K562 (cell line): ENCODE measurements at regions not wholly inside any gene's neighbourhood (a gene's known extent, or its start where the extent isn't known, plus 50 kb on each side); places are given as distances from the start of the nearest gene placed in this dataset.

Source experiments
- ATAC-seq: fragments of 200-7000 bp; cut with Tn5 transposase; 3 replicates; pipeline ENCODE4 v1.9.1; 2020; ENCODE audit warnings: moderate library complexity
- BruUV-seq: library from RNA; stranded (reverse); fragments of 400-500 nt; replicated peaks from 2 replicates; lab custom pipeline; 2021; lab: Mats Ljungman, UMichigan
- CTCF ChIA-PET: fragments of 300-600 bp; formaldehyde crosslinking; extraction: SDS; loops from one replicate; lab custom pipeline; 2021; ENCODE audit warnings: low intra/inter-chr PET ratio; lab: Yijun Ruan, JAX
- POLR2A ChIA-PET: fragments of 300-600, 350-650 bp; sonication (Branson Sonifier 250); formaldehyde crosslinking; extraction: SDS; loops from one replicate; lab custom pipeline; 2021; ENCODE audit warnings: antibody characterized with exemption, inconsistent platforms; lab: Yijun Ruan, JAX
- DNase-seq, 4 experiments: peaks; one replicate each; pipeline versions ENCODE4 v3.0.0 to v3.0.0-alpha.2; 2011 to 2018; ENCODE audit warnings: low spot score in 3 of 4, mixed read lengths in 3 of 4; ENCODE audit errors: extremely low read depth in 1 of 4
- FAIRE-seq: peaks from 2 replicates; lab custom pipeline; 2011; peaks lifted over from hg19 to GRCh38; lab: Jason Lieb, UNC
- H2AFZ ChIP-seq: 2 replicates; pipeline ENCODE4 v1.6.0; 2011; ENCODE audit warnings: low read depth, low read length, control low read depth, inconsistent platforms
- H3K27ac ChIP-seq: fragments of 200-600 bp; 3 replicates; pipeline ENCODE4 v1.8.0; 2011; ENCODE audit warnings: low read depth, mild to moderate bottlenecking, control low read depth, inconsistent platforms, low read length, moderate library complexity, mixed read lengths; ENCODE audit errors: extremely low read depth
- H3K27me3 ChIP-seq, 2 experiments: fragments of 300-600 bp in 1 of 2; 2 replicates in 1 of 2; 3 replicates in 1 of 2; pipeline versions ENCODE4 v1.6.0 to v1.8.0; 2011; ENCODE audit warnings: inconsistent platforms in 2 of 2, low read length in 2 of 2, mild to moderate bottlenecking in 1 of 2, mixed read lengths in 1 of 2, moderate library complexity in 1 of 2; ENCODE audit not compliant: control insufficient read depth in 2 of 2, insufficient read depth in 2 of 2
- H3K36me3 ChIP-seq: fragments of 300-600 bp; 3 replicates; pipeline ENCODE4 v1.8.0; 2011; ENCODE audit warnings: mild to moderate bottlenecking, low read length, inconsistent platforms; ENCODE audit not compliant: control insufficient read depth, insufficient read depth
- H3K4me1 ChIP-seq, 2 experiments: fragments of 200-600 bp in 1 of 2; replicated peaks in 1 of 2; 2 replicates in 1 of 2; 3 replicates in 1 of 2; pipeline versions ENCODE4 v1.5.1 to v1.8.0; 2011; ENCODE audit warnings: inconsistent platforms in 2 of 2, low read length in 2 of 2, mild to moderate bottlenecking in 1 of 2, mixed read lengths in 1 of 2, moderate library complexity in 1 of 2; ENCODE audit not compliant: control insufficient read depth in 2 of 2, insufficient read depth in 2 of 2
- H3K4me2 ChIP-seq: 2 replicates; pipeline ENCODE4 v1.6.1; 2011; ENCODE audit warnings: low read length, control low read depth, inconsistent platforms, mixed read lengths; ENCODE audit not compliant: insufficient read depth
- H3K4me3 ChIP-seq: fragments of 200-600 bp; sonication (generic), shearing (Covaris generic); 2 replicates; pipeline ENCODE4 v1.5.1; 2016; ENCODE audit warnings: control low read depth, inconsistent platforms
- H3K79me2 ChIP-seq: fragments of 200-600 bp; 3 replicates; pipeline ENCODE4 v1.8.0; 2011; ENCODE audit warnings: low read length, inconsistent platforms; ENCODE audit not compliant: control insufficient read depth, insufficient read depth
- H3K9ac ChIP-seq, 2 experiments: 2 replicates each; pipeline versions ENCODE4 v1.6.0 to v1.6.1; 2011; ENCODE audit warnings: low read depth in 2 of 2, low read length in 2 of 2, control low read depth in 1 of 2, inconsistent platforms in 1 of 2, mild to moderate bottlenecking in 1 of 2, mixed read lengths in 1 of 2; ENCODE audit not compliant: insufficient read depth in 1 of 2
- H3K9me1 ChIP-seq: one replicate; pipeline ENCODE4 v1.6.0; 2011; ENCODE audit warnings: inconsistent platforms, mild to moderate bottlenecking, low read length, moderate library complexity; ENCODE audit not compliant: control insufficient read depth, insufficient read depth
- H3K9me3 ChIP-seq: replicated peaks from 2 replicates; pipeline ENCODE4 v1.5.1; 2011; ENCODE audit warnings: low read depth, low read length, inconsistent platforms; ENCODE audit not compliant: control insufficient read depth, insufficient read depth
- H4K20me1 ChIP-seq: replicated peaks from 2 replicates; pipeline ENCODE4 v1.6.1; 2011; ENCODE audit warnings: low read length, inconsistent platforms, mixed read lengths; ENCODE audit not compliant: control insufficient read depth, insufficient read depth
- AFF1 ChIP-seq, 2 experiments: fragments of 450-650 bp; IDR thresholded peaks; 2 replicates each; pipeline ENCODE4 v1.6.1; 2018; ENCODE audit warnings: mild to moderate bottlenecking in 2 of 2, low read depth in 1 of 2; ENCODE audit not compliant: partially characterized antibody in 2 of 2
- KLF6 ChIP-seq: fragments of 250-450 bp; sonication (Bioruptor Pico); IDR thresholded peaks from 2 replicates; pipeline ENCODE4 v1.4.0; 2020; ENCODE audit warnings: mild to moderate bottlenecking, moderate library complexity, borderline replicate concordance
- MXI1 ChIP-seq: IDR thresholded peaks from 2 replicates; pipeline ENCODE4 v1.6.1; 2011; ENCODE audit warnings: low read depth, mild to moderate bottlenecking, improper control_type of control experiment, low read length
- NCOR1 ChIP-seq: fragments of 450-650 bp; IDR thresholded peaks from 2 replicates; pipeline ENCODE4 v1.6.1; 2016; ENCODE audit warnings: mild to moderate bottlenecking, moderate library complexity
- NFRKB ChIP-seq: fragments of 450-650 bp; IDR thresholded peaks from 2 replicates; pipeline ENCODE4 v1.6.1; 2016; ENCODE audit warnings: low read depth
- POLR3G ChIP-seq: IDR thresholded peaks from 2 replicates; pipeline ENCODE4 v1.6.1; 2011; ENCODE audit not compliant: insufficient read length, insufficient replicate concordance; ENCODE audit errors: extremely low read depth
- SMAD1 ChIP-seq: fragments of 150-350 bp; IDR thresholded peaks from 2 replicates; pipeline ENCODE4 v1.6.1; 2014; ENCODE audit warnings: low read length, low read depth; ENCODE audit not compliant: partially characterized antibody
- SP2 ChIP-seq: IDR thresholded peaks from 2 replicates; pipeline ENCODE4 v1.6.1; 2011; ENCODE audit warnings: mild to moderate bottlenecking, low read depth, low read length, moderate library complexity; ENCODE audit not compliant: poor library complexity, severe bottlenecking; ENCODE audit errors: extremely low read depth
- SREBF2 ChIP-seq: sonication (generic); formaldehyde crosslinking; IDR thresholded peaks from 2 replicates; pipeline ENCODE4 v1.4.0; 2020; ENCODE audit warnings: mild to moderate bottlenecking, missing genetic modification reagents
- SRSF3 ChIP-seq: fragments of 200-400 bp; formaldehyde crosslinking; IDR thresholded peaks from 2 replicates; pipeline ENCODE4 v1.6.1; 2016; ENCODE audit warnings: mild to moderate bottlenecking, low read length, moderate library complexity; ENCODE audit not compliant: insufficient read depth
- TCF7L2 ChIP-seq: fragments of 150-350 bp; IDR thresholded peaks from 2 replicates; pipeline ENCODE4 v1.6.1; 2016; ENCODE audit warnings: low read depth, mild to moderate bottlenecking, low read length, moderate library complexity
- ZNF12 ChIP-seq: sonication (generic); formaldehyde crosslinking; IDR thresholded peaks from 2 replicates; pipeline ENCODE4 v1.4.0; 2020; ENCODE audit warnings: mild to moderate bottlenecking, missing genetic modification reagents
- WGBS: fragments of 100-300 bp; shearing (Covaris generic); methylation state at CpG from one replicate; pipeline ENCODE4 v1.1.6; 2016; ENCODE audit warnings: low coverage, mixed read lengths; ENCODE audit not compliant: insufficient coverage; ENCODE audit errors: missing lambda C conversion rate; 5-methylcytosine and 5-hydroxymethylcytosine counted together
- in situ Hi-C: fragments of 300-500 bp; cut with MboI; formaldehyde crosslinking; loops from 4 replicates; pipeline ENCODE4 v1.15.0; 2018; ENCODE audit warnings: inconsistent platforms, mixed read lengths
- intact Hi-C: fragments of 100-400 bp; cut with micrococcal nuclease; formaldehyde crosslinking; loops from 2 replicates; pipeline ENCODE4 v1.14.2; 2022
- TF ChIP-seq, protein P1 (sequence below): fragments of 450-650 bp; IDR thresholded peaks from 2 replicates; pipeline ENCODE4 v1.6.1; 2016; ENCODE audit warnings: borderline replicate concordance
- TF ChIP-seq, protein P2 (sequence below): fragments of 200-800 bp; sonication (Bioruptor generic); IDR thresholded peaks from 2 replicates; pipeline ENCODE4 v1.6.1; 2017; ENCODE audit warnings: missing genetic modification characterization, missing compliant biosample characterization

DNA sequence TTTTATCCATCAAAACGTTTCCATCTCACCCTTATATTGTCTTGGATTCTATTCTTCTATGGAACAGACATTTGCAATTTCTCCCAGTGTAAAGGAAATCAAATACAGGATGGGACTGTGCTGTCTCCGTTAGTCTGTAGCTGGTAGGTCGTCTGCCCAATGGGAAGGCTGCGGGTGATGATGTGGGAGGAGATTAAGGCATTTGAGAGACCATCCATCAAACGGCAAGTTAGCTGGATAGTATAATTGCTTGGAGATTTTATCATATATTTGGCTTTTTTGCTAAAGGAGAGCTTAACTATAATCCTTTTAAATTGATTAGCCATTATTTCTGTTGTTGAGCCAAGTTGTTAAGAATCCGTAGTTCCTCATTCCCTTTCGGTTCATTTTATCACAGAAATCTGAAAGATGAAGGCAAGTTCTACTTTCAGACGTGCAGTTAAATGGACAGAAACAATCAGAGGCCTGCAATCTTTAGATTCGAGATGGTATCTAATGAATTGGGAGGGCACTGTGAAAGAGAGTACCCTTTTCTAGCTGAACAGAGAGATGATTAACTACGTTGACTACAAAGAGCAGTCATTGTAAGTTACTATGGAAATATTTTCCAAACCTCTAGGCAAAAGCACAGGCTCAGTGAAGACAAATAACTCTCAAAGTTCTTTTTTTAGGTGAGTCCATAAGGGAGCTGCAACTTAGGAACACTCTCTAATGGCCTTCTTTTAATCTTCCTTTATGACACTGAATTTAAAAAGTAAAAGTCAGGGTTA is 253.3 kb upstream of the KIAA1217 start:
- H3K4me3 ChIP-seq, result no peak overlapping the region
- no peaks in the 10 kb centered on the region for H4K20me1 ChIP-seq
- no peaks in the 10 kb centered on the region for H3K27me3 ChIP-seq
- 0% methylated on average over 10 of the region's 10 CpGs for WGBS
- CTCF ChIA-PET, result no interaction called here
- no peaks in the 10 kb centered on the region for H3K4me1 ChIP-seq
- H3K79me2 ChIP-seq, result no peaks in the 10 kb centered on the region
- peaks cover 2% of the 10 kb centered on the region; the same call in 1 of the 2 replicates for H3K9me3 ChIP-seq
- intact Hi-C loops, result no loop called here
- no peak overlapping the region for H3K9ac ChIP-seq
- no peaks in the 10 kb centered on the region for H3K36me3 ChIP-seq
- POLR2A ChIA-PET, result no interaction called here
- no peak for ATAC-seq
- no TSS peak for BruUV-seq
- H3K27ac ChIP-seq, result no peak overlapping the region
- no peak overlapping the region for H2AFZ ChIP-seq
- no peak overlapping the region for H3K4me2 ChIP-seq
- DNase-seq, result no peak
- FAIRE-seq, result no peak
- H3K9me1 ChIP-seq, result no peaks in the 10 kb centered on the region
- in situ Hi-C loops, result no loop called here
- TF ChIP-seq MXI1 (no peak), SP2 (no peak), NFRKB (no peak), ZNF12 (CRISPR knock-in tag) (no peak), SREBF2 (CRISPR knock-in tag) (no peak), SRSF3 (no peak), SMAD1 (no peak), TCF7L2 (no peak), KLF6 (CRISPR knock-in tag) (no peak), AFF1 (IDR thresholded peaks at IDR 0.05; ENCODE audit: low read depth in 1 of 2, partially characterized antibody in 2 of 2) (no peak), NCOR1 (no peak), POLR3G (no peak)
- TF ChIP-seq, protein P1, sequence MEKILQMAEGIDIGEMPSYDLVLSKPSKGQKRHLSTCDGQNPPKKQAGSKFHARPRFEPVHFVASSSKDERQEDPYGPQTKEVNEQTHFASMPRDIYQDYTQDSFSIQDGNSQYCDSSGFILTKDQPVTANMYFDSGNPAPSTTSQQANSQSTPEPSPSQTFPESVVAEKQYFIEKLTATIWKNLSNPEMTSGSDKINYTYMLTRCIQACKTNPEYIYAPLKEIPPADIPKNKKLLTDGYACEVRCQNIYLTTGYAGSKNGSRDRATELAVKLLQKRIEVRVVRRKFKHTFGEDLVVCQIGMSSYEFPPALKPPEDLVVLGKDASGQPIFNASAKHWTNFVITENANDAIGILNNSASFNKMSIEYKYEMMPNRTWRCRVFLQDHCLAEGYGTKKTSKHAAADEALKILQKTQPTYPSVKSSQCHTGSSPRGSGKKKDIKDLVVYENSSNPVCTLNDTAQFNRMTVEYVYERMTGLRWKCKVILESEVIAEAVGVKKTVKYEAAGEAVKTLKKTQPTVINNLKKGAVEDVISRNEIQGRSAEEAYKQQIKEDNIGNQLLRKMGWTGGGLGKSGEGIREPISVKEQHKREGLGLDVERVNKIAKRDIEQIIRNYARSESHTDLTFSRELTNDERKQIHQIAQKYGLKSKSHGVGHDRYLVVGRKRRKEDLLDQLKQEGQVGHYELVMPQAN, result no peak
- TF ChIP-seq, protein P2, sequence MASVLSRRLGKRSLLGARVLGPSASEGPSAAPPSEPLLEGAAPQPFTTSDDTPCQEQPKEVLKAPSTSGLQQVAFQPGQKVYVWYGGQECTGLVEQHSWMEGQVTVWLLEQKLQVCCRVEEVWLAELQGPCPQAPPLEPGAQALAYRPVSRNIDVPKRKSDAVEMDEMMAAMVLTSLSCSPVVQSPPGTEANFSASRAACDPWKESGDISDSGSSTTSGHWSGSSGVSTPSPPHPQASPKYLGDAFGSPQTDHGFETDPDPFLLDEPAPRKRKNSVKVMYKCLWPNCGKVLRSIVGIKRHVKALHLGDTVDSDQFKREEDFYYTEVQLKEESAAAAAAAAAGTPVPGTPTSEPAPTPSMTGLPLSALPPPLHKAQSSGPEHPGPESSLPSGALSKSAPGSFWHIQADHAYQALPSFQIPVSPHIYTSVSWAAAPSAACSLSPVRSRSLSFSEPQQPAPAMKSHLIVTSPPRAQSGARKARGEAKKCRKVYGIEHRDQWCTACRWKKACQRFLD (CRISPR knock-in tag), result no peak
